ENCODE measurements at regions not wholly inside any gene's neighbourhood (a gene's known extent, or its start where the extent isn't known, plus 50 kb on each side); places are given as distances from the start of the nearest gene placed in this dataset.
"Not testable (repeated sequence)": the region's sequence is repeated elsewhere in the genome, so short reads cannot be mapped to it uniquely, and the experiment has no call there.

DNA sequence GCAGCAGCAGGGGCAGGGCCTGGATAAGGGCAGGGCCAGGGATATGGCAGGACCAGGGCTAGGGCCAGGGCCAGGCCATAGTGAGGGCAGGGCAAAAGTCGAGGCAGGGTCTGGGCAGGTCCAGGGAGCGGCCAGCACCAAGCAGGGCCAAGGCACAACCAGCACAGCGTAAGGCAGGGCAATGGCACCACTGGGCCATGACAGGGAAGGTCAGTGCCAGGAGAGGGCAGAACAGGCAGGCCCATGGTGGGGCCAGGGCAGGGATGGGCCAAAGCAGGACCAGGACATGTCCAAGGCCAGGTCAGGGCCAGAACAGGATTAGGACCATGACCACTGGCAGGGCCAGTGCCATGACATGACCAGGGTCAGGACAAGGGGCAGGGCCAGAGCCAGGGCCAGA lies 403.1 kb downstream of the ZNF33B start:
- TF ChIP-seq, protein P1, sequence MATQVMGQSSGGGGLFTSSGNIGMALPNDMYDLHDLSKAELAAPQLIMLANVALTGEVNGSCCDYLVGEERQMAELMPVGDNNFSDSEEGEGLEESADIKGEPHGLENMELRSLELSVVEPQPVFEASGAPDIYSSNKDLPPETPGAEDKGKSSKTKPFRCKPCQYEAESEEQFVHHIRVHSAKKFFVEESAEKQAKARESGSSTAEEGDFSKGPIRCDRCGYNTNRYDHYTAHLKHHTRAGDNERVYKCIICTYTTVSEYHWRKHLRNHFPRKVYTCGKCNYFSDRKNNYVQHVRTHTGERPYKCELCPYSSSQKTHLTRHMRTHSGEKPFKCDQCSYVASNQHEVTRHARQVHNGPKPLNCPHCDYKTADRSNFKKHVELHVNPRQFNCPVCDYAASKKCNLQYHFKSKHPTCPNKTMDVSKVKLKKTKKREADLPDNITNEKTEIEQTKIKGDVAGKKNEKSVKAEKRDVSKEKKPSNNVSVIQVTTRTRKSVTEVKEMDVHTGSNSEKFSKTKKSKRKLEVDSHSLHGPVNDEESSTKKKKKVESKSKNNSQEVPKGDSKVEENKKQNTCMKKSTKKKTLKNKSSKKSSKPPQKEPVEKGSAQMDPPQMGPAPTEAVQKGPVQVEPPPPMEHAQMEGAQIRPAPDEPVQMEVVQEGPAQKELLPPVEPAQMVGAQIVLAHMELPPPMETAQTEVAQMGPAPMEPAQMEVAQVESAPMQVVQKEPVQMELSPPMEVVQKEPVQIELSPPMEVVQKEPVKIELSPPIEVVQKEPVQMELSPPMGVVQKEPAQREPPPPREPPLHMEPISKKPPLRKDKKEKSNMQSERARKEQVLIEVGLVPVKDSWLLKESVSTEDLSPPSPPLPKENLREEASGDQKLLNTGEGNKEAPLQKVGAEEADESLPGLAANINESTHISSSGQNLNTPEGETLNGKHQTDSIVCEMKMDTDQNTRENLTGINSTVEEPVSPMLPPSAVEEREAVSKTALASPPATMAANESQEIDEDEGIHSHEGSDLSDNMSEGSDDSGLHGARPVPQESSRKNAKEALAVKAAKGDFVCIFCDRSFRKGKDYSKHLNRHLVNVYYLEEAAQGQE (IDR thresholded peaks at IDR 0.05; ENCODE audit: insufficient replicate concordance, low read depth): not testable (repeated sequence)
- TF ChIP-seq, protein P2, sequence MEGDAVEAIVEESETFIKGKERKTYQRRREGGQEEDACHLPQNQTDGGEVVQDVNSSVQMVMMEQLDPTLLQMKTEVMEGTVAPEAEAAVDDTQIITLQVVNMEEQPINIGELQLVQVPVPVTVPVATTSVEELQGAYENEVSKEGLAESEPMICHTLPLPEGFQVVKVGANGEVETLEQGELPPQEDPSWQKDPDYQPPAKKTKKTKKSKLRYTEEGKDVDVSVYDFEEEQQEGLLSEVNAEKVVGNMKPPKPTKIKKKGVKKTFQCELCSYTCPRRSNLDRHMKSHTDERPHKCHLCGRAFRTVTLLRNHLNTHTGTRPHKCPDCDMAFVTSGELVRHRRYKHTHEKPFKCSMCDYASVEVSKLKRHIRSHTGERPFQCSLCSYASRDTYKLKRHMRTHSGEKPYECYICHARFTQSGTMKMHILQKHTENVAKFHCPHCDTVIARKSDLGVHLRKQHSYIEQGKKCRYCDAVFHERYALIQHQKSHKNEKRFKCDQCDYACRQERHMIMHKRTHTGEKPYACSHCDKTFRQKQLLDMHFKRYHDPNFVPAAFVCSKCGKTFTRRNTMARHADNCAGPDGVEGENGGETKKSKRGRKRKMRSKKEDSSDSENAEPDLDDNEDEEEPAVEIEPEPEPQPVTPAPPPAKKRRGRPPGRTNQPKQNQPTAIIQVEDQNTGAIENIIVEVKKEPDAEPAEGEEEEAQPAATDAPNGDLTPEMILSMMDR (IDR thresholded peaks at IDR 0.05; ENCODE audit: insufficient read depth, low read length): not testable (repeated sequence)
- TF ChIP-seq POLR2AphosphoS5 (IDR thresholded peaks at IDR 0.05; ENCODE audit: low read depth); SPI1 (IDR thresholded peaks at IDR 0.05; ENCODE audit: borderline replicate concordance, low read depth); GABPA (IDR thresholded peaks at IDR 0.05; ENCODE audit: low read depth): not testable (repeated sequence)
